ENCODE measurements at regions not wholly inside any gene's neighbourhood (a gene's known extent, or its start where the extent isn't known, plus 50 kb on each side); places are given as distances from the start of the nearest gene placed in this dataset.
"Not testable (repeated sequence)": the region's sequence is repeated elsewhere in the genome, so short reads cannot be mapped to it uniquely, and the experiment has no call there.

GRCh38 chr12:127489061-127489460 lies 777.9 kb upstream of the TMEM132C start:
- no peaks in the 10 kb centered on the region for H3K36me3 ChIP-seq (ENCODE audit: insufficient read depth, low read length)
- no peak overlapping the region for H3K9ac ChIP-seq (ENCODE audit: low read depth, low read length)
- no peaks in the 10 kb centered on the region for H3K4me1 ChIP-seq (ENCODE audit: insufficient read depth, low read length)
- H3K9me3 ChIP-seq (ENCODE audit: control insufficient read depth, insufficient read depth, low read length) = no peaks in the 10 kb centered on the region

- Histone ChIP-seq H3K4me1 (ENCODE audit: insufficient read depth, low read length) (no peaks in the 10 kb centered on the region), H3K9me3 (ENCODE audit: control insufficient read depth, insufficient read depth, low read length) (no peaks in the 10 kb centered on the region), H3K36me3 (ENCODE audit: insufficient read depth, low read length) (no peaks in the 10 kb centered on the region), H3K9ac (ENCODE audit: low read depth, low read length) (no peak overlapping the region)
Observed at GRCh38 chr12:127494961-127495915, 771.7 kb upstream of the TMEM132C start.

GRCh38 chr12:127496255-127496654 lies 770.7 kb upstream of the TMEM132C start:
- H3K9me3 ChIP-seq (ENCODE audit: control insufficient read depth, insufficient read depth, low read length) = no peaks in the 10 kb centered on the region
- no peaks in the 10 kb centered on the region for H3K4me1 ChIP-seq (ENCODE audit: insufficient read depth, low read length)
- H3K36me3 ChIP-seq (ENCODE audit: insufficient read depth, low read length) = no peaks in the 10 kb centered on the region
- no peak overlapping the region for H3K9ac ChIP-seq (ENCODE audit: low read depth, low read length)

- H3K4me1 ChIP-seq (ENCODE audit: insufficient read depth, low read length) = no peaks in the 10 kb centered on the region
- H3K9me3 ChIP-seq (ENCODE audit: control insufficient read depth, insufficient read depth, low read length) = no peaks in the 10 kb centered on the region
- H3K9ac ChIP-seq (ENCODE audit: low read depth, low read length) = no peak overlapping the region
- H3K36me3 ChIP-seq (ENCODE audit: insufficient read depth, low read length) = no peaks in the 10 kb centered on the region
Observed at GRCh38 chr12:127500512-127501035, 766.4 kb upstream of the TMEM132C start.

GRCh38 chr12:127501916-127502315 lies 765.1 kb upstream of the TMEM132C start:
- H3K9ac ChIP-seq (ENCODE audit: low read depth, low read length) = no peak overlapping the region
- H3K9me3 ChIP-seq (ENCODE audit: control insufficient read depth, insufficient read depth, low read length) = no peaks in the 10 kb centered on the region
- no peaks in the 10 kb centered on the region for H3K36me3 ChIP-seq (ENCODE audit: insufficient read depth, low read length)
- H3K4me1 ChIP-seq (ENCODE audit: insufficient read depth, low read length) = no peaks in the 10 kb centered on the region

- Histone ChIP-seq H3K9ac (ENCODE audit: low read depth, low read length) (no peak overlapping the region), H3K9me3 (ENCODE audit: control insufficient read depth, insufficient read depth, low read length) (no peaks in the 10 kb centered on the region)
Observed at GRCh38 chr12:127503246-127503645, 763.7 kb upstream of the TMEM132C start.

GRCh38 chr12:127503996-127504395 lies 763.0 kb upstream of the TMEM132C start:
- not testable (repeated sequence) for H3K36me3 ChIP-seq (ENCODE audit: insufficient read depth, low read length); H3K9ac ChIP-seq (ENCODE audit: low read depth, low read length); H3K4me1 ChIP-seq (ENCODE audit: insufficient read depth, low read length); H3K9me3 ChIP-seq (ENCODE audit: control insufficient read depth, insufficient read depth, low read length)

More at GRCh38 chr12:127503246-127503645, 763.7 kb upstream of the TMEM132C start:
- no peaks in the 10 kb centered on the region for H3K36me3 ChIP-seq (ENCODE audit: insufficient read depth, low read length)
- H3K4me1 ChIP-seq (ENCODE audit: insufficient read depth, low read length) = no peaks in the 10 kb centered on the region

- Histone ChIP-seq H3K9ac (ENCODE audit: low read depth, low read length) (no peak overlapping the region), H3K4me1 (ENCODE audit: insufficient read depth, low read length) (no peaks in the 10 kb centered on the region), H3K36me3 (ENCODE audit: insufficient read depth, low read length) (no peaks in the 10 kb centered on the region), H3K9me3 (ENCODE audit: control insufficient read depth, insufficient read depth, low read length) (no peaks in the 10 kb centered on the region)
Observed at GRCh38 chr12:127504874-127505273, 762.1 kb upstream of the TMEM132C start.

GRCh38 chr12:127507341-127507740 lies 759.6 kb upstream of the TMEM132C start:
- Histone ChIP-seq H3K9ac (ENCODE audit: low read depth, low read length) (no peak overlapping the region), H3K4me1 (ENCODE audit: insufficient read depth, low read length) (no peaks in the 10 kb centered on the region), H3K9me3 (ENCODE audit: control insufficient read depth, insufficient read depth, low read length) (no peaks in the 10 kb centered on the region; the same call in 1 of the 2 replicates), H3K36me3 (ENCODE audit: insufficient read depth, low read length) (no peaks in the 10 kb centered on the region)

- H3K36me3 ChIP-seq (ENCODE audit: insufficient read depth, low read length) = no peaks in the 10 kb centered on the region
- no peaks in the 10 kb centered on the region; the same call in 1 of the 2 replicates for H3K9me3 ChIP-seq (ENCODE audit: control insufficient read depth, insufficient read depth, low read length)
- no peak overlapping the region for H3K9ac ChIP-seq (ENCODE audit: low read depth, low read length)
- no peaks in the 10 kb centered on the region for H3K4me1 ChIP-seq (ENCODE audit: insufficient read depth, low read length)
Observed at GRCh38 chr12:127509066-127509778, 757.7 kb upstream of the TMEM132C start.

- H3K9ac ChIP-seq (ENCODE audit: low read depth, low read length) = no peak overlapping the region
- no peaks in the 10 kb centered on the region for H3K4me1 ChIP-seq (ENCODE audit: insufficient read depth, low read length)
- H3K9me3 ChIP-seq (ENCODE audit: control insufficient read depth, insufficient read depth, low read length) = no peaks in the 10 kb centered on the region
- no peaks in the 10 kb centered on the region for H3K36me3 ChIP-seq (ENCODE audit: insufficient read depth, low read length)
Observed at GRCh38 chr12:127515941-127516340, 751.0 kb upstream of the TMEM132C start.

- Histone ChIP-seq H3K9ac (ENCODE audit: low read depth, low read length) (no peak overlapping the region), H3K4me1 (ENCODE audit: insufficient read depth, low read length) (no peaks in the 10 kb centered on the region), H3K36me3 (ENCODE audit: insufficient read depth, low read length) (no peaks in the 10 kb centered on the region), H3K9me3 (ENCODE audit: control insufficient read depth, insufficient read depth, low read length) (no peaks in the 10 kb centered on the region)
Observed at GRCh38 chr12:127516467-127516866, 750.5 kb upstream of the TMEM132C start.

- Histone ChIP-seq H3K36me3 (ENCODE audit: insufficient read depth, low read length) (no peaks in the 10 kb centered on the region), H3K4me1 (ENCODE audit: insufficient read depth, low read length) (no peaks in the 10 kb centered on the region), H3K9ac (ENCODE audit: low read depth, low read length) (no peak overlapping the region), H3K9me3 (ENCODE audit: control insufficient read depth, insufficient read depth, low read length) (no peaks in the 10 kb centered on the region)
Observed at GRCh38 chr12:127519779-127520178, 747.2 kb upstream of the TMEM132C start.

GRCh38 chr12:127526925-127527324 lies 740.0 kb upstream of the TMEM132C start:
- H3K4me1 ChIP-seq (ENCODE audit: insufficient read depth, low read length) = no peaks in the 10 kb centered on the region
- H3K9me3 ChIP-seq (ENCODE audit: control insufficient read depth, insufficient read depth, low read length) = no peaks in the 10 kb centered on the region
- H3K36me3 ChIP-seq (ENCODE audit: insufficient read depth, low read length) = no peaks in the 10 kb centered on the region
- H3K9ac ChIP-seq (ENCODE audit: low read depth, low read length) = no peak overlapping the region

All from ES-I3 (cell line).